ENCODE measurements at regions not wholly inside any gene's neighbourhood (a gene's known extent, or its start where the extent isn't known, plus 50 kb on each side); places are given as distances from the start of the nearest gene placed in this dataset.
"Not testable (repeated sequence)": the region's sequence is repeated elsewhere in the genome, so short reads cannot be mapped to it uniquely, and the experiment has no call there.

DNA sequence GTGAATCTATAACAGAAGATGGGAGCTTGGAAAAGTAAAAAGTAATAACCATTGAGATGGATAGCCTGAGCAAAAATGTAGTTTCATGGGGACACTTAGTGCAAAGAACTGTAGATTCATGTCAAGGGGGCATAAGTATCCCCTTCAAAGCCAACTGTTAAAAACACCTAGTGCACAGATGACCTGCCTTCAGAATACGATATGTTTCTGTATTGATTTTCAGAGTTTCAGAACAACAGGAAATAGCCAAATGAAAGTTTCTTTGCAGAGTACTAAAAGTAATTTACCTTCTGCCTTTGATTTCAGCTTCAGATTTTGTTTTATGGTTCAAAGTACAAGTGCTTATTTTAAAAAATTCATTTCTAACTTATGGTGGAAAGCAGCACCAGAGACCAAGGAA is 593.1 kb downstream of the TTLL7 start:
- TF ChIP-seq, protein P1, sequence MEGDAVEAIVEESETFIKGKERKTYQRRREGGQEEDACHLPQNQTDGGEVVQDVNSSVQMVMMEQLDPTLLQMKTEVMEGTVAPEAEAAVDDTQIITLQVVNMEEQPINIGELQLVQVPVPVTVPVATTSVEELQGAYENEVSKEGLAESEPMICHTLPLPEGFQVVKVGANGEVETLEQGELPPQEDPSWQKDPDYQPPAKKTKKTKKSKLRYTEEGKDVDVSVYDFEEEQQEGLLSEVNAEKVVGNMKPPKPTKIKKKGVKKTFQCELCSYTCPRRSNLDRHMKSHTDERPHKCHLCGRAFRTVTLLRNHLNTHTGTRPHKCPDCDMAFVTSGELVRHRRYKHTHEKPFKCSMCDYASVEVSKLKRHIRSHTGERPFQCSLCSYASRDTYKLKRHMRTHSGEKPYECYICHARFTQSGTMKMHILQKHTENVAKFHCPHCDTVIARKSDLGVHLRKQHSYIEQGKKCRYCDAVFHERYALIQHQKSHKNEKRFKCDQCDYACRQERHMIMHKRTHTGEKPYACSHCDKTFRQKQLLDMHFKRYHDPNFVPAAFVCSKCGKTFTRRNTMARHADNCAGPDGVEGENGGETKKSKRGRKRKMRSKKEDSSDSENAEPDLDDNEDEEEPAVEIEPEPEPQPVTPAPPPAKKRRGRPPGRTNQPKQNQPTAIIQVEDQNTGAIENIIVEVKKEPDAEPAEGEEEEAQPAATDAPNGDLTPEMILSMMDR (IDR thresholded peaks at IDR 0.05): not testable (repeated sequence)
- not testable (repeated sequence) for TF ChIP-seq POLR2A, EP300 (IDR thresholded peaks at IDR 0.05)
